ENCODE measurements at regions not wholly inside any gene's neighbourhood (a gene's known extent, or its start where the extent isn't known, plus 50 kb on each side); places are given as distances from the start of the nearest gene placed in this dataset.

DNA sequence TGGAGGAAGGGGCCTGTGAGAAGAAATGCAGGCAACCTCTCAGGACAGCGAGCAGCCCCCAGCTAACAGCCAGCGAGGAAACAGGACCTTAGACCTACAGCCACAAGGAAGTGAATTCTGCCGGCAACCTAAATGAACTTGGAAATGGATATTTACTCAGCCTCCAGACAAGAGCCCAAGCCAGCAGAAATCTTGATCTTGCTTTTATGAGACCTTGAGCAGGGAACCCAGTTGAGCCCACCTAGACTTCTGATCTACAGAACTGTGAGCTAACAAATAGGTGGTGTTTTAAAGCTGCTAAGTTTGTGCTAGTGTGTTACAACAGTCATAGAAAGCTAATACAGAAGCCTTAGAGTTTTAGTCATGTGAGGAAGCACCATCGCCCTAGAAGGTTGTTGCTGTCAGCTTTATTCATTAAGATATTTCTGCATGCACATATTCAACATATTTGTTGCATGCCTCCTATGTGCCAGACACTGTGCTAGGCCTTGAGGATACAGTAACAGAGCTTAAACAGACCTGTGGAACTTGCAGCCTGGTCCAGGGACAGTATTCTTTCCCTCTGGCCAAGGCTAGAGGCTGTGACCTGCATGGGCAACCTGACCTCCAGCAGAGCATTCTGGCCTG, 50.3 kb downstream of the NALF2 start:
- no peaks in the 10 kb centered on the region for H3K27me3 ChIP-seq
- H3K9me3 ChIP-seq = no peaks in the 10 kb centered on the region
- peaks cover 0 to 15% (median 0%) of the 10 kb centered on the region in 4 donors for H3K4me1 ChIP-seq
- no peak overlapping the region for H3K27ac ChIP-seq
- DNase-seq (ENCODE audit: low spot score in 2 of 2) = no peak
- no peak overlapping the region for H3K4me3 ChIP-seq
- no peaks in the 10 kb centered on the region for H3K36me3 ChIP-seq
- WGBS, 2 donors = 48 to 64% methylated on average over 4 of the region's 4 CpGs
- TF ChIP-seq POLR2A (IDR thresholded peaks at IDR 0.05) (no peak), EP300 (IDR thresholded peaks at IDR 0.05) (no peak)
- TF ChIP-seq, protein P1, sequence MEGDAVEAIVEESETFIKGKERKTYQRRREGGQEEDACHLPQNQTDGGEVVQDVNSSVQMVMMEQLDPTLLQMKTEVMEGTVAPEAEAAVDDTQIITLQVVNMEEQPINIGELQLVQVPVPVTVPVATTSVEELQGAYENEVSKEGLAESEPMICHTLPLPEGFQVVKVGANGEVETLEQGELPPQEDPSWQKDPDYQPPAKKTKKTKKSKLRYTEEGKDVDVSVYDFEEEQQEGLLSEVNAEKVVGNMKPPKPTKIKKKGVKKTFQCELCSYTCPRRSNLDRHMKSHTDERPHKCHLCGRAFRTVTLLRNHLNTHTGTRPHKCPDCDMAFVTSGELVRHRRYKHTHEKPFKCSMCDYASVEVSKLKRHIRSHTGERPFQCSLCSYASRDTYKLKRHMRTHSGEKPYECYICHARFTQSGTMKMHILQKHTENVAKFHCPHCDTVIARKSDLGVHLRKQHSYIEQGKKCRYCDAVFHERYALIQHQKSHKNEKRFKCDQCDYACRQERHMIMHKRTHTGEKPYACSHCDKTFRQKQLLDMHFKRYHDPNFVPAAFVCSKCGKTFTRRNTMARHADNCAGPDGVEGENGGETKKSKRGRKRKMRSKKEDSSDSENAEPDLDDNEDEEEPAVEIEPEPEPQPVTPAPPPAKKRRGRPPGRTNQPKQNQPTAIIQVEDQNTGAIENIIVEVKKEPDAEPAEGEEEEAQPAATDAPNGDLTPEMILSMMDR (IDR thresholded peaks at IDR 0.05) = no peak

DNA sequence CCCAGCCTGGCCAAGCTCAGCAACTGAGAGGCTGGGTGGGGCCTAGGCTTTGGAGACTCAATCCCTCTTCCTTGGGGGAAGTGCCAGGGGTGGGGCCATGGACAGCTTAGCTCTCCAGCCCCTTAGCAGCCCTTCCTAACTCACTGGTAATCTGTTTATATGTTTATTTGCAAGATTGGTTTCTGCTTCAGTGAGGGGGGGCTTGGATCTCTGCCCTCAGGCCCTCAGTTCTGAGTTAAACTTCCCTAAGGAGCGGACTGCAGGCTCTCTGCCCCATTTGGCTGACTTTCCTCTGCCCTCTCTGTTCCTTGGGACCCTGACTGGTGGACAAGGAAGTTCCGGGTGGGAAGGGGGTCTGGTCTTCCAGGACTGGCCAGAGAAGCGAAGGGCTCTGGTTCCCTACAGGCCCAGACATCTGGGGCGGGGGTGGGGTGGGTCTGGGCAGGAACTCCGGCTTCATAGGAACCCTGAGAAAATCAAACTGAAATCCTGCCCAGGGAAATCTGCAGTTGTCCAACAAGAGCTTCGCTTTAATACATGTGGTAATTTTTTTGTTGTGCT, 51.4 kb downstream of the NALF2 start:
- DNase-seq (ENCODE audit: low spot score in 2 of 2) = no peak
- Histone ChIP-seq H3K36me3 (no peaks in the 10 kb centered on the region), H3K27ac (peak overlapping the region in 1 of 4 donors; percentile 17), H3K27me3 (no peaks in the 10 kb centered on the region), H3K9me3 (no peaks in the 10 kb centered on the region), H3K4me1 (peaks cover 0 to 15% (median 0%) of the 10 kb centered on the region in 4 donors), H3K4me3 (no peak overlapping the region)
- 21 to 53% methylated on average over 5 to 6 of the region's 6 CpGs for WGBS, 2 donors
- TF ChIP-seq, protein P1 (IDR thresholded peaks at IDR 0.05) = no peak
- TF ChIP-seq POLR2A (IDR thresholded peaks at IDR 0.05) (no peak), EP300 (IDR thresholded peaks at IDR 0.05) (no peak)

DNA sequence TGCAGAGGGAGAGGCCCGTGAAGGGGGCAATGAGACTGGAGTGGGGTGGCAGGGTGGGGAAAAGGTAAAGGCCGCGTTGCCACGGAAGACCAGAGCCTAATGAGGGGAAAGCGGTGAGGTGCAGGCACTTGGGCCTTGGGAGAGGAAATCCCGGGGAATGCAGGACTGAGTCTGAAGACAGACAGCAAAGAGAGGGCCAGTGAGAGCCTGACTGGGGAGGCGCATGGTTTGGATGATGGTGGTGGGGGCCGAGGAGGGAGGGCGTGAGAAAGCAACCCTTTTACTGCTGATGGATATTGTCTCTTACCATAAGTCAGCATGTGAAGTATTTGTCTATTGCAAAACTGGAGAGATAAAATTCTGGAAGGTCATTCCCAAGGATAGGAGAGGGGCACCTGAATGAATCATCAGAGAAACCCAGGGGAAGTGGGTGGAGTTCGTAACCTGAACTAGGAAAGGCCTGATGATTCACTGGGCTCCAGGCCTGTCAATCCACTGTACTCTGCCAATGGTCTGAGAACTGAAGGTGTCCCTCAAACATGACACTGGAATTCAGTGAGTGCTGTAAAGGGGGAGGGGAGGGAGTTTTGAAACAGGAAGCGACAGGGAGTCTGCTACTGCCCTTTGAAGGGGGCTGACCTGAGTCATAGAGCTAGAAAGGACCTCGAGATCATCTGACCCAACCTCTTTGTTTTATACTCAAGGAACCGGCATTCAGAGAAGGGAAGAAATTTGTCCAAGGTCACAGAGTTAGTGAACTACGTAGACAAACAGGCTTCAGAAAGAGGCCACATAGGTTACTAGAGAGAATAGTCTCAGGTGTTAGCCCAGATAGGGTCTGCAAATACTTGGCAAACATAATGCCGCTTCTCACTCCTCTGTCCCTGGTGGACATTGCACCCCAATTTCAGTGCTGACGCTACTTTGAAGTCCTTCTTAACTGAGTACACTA, 52.2 kb downstream of the NALF2 start:
- Histone ChIP-seq H3K9me3 (no peaks in the 10 kb centered on the region), H3K4me3 (no peak overlapping the region), H3K36me3 (no peaks in the 10 kb centered on the region), H3K27me3 (no peaks in the 10 kb centered on the region), H3K27ac (peak overlapping the region in 1 of 4 donors; percentile 33), H3K4me1 (peaks cover 0 to 15% (median 0%) of the 10 kb centered on the region in 4 donors)
- WGBS, 2 donors = 52 to 56% methylated on average over 16 of the region's 16 CpGs
- no peak for TF ChIP-seq EP300 (IDR thresholded peaks at IDR 0.05)
- no peak for TF ChIP-seq POLR2A (IDR thresholded peaks at IDR 0.05)
- TF ChIP-seq, protein P1 (IDR thresholded peaks at IDR 0.05) = no peak
- DNase-seq (ENCODE audit: low spot score in 2 of 2) = no peak

DNA sequence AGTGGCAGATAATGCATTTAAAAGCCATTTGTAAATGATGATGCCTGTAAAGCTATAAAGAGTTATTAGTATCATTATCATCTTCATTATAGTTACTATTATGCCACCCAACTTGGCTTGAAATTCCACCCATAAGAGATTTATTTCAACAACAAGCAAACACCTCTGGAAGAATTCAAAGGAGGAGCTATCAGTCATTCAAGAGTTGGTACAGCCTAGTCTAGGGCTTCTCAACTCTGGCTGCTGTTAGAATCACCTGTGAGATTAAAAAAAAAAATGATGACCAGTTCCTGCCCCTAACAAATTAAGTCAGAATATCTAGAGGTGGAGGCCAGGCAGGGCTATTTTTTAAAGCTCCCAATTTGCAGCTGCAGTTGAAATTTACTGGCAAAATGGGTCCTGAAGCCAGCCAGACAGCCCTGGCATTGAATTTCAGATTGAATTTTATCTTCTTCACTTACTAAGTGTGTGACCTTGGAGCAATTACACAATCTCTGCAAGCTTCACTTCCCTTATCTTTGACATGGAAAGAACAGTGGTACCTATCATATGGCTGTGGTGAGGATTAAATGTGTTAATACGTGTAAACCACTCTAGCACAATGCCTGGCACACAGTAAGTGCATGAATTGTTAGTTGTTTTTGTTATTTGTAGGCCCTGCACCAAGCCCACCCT, 52.9 kb upstream of the EDA start:
- TF ChIP-seq EP300 (IDR thresholded peaks at IDR 0.05) (no peak), POLR2A (IDR thresholded peaks at IDR 0.05) (no peak)
- TF ChIP-seq, protein P1 (IDR thresholded peaks at IDR 0.05) = no peak
- H3K36me3 ChIP-seq = no peaks in the 10 kb centered on the region
- no peaks in the 10 kb centered on the region for H3K4me1 ChIP-seq
- no peak overlapping the region for H3K4me3 ChIP-seq
- DNase-seq (ENCODE audit: low spot score in 2 of 2) = no peak
- H3K27me3 ChIP-seq = no peaks in the 10 kb centered on the region
- H3K9me3 ChIP-seq = no peaks in the 10 kb centered on the region
- WGBS, 2 donors = 35 to 78% methylated on average over 1 of the region's 1 CpG
- H3K27ac ChIP-seq = no peak overlapping the region
